Activated CD4-positive, alpha-beta T cell treated with anti-CD3 and anti-CD28 coated beads for 48 hours (primary cell): ENCODE measurements at regions not wholly inside any gene's neighbourhood (a gene's known extent, or its start where the extent isn't known, plus 50 kb on each side); places are given as distances from the start of the nearest gene placed in this dataset.
"Not testable (repeated sequence)": the region's sequence is repeated elsewhere in the genome, so short reads cannot be mapped to it uniquely, and the experiment has no call there.

Experiments used
- DNase-seq: peaks from one replicate; pipeline ENCODE4 v3.0.0-alpha.2; 2020

- no peak for DNase-seq
Observed at GRCh38 chr11:109480251-109480650, 58.3 kb downstream of the C11orf87 start.

GRCh38 chr11:109486129-109486528, 64.1 kb downstream of the C11orf87 start:
- DNase-seq, result no peak

- DNase-seq, result no peak
Observed at GRCh38 chr11:109490953-109491635, 69.1 kb downstream of the C11orf87 start.

- no peak for DNase-seq
Observed at GRCh38 chr11:109506115-109506514, 84.1 kb downstream of the C11orf87 start.

GRCh38 chr11:109507331-109507730, 85.3 kb downstream of the C11orf87 start:
- DNase-seq, result no peak

GRCh38 chr11:109507836-109508561, 86.0 kb downstream of the C11orf87 start:
- no peak for DNase-seq

- DNase-seq, result no peak
Observed at GRCh38 chr11:109508943-109509342, 87.0 kb downstream of the C11orf87 start.

GRCh38 chr11:109510316-109510715, 88.3 kb downstream of the C11orf87 start:
- DNase-seq, result no peak

- DNase-seq, result no peak
Observed at GRCh38 chr11:109511598-109511997, 89.6 kb downstream of the C11orf87 start.

GRCh38 chr11:109512249-109512648, 90.3 kb downstream of the C11orf87 start:
- DNase-seq, result no peak

GRCh38 chr11:109512680-109513079, 90.7 kb downstream of the C11orf87 start:
- DNase-seq, result no peak

- DNase-seq, result no peak
Observed at GRCh38 chr11:109514313-109515018, 92.5 kb downstream of the C11orf87 start.

- no peak for DNase-seq
Observed at GRCh38 chr11:109519253-109519652, 97.3 kb downstream of the C11orf87 start.

- DNase-seq, result no peak
Observed at GRCh38 chr11:109521571-109522086, 99.6 kb downstream of the C11orf87 start.

GRCh38 chr11:109522116-109522755, 100.2 kb downstream of the C11orf87 start:
- no peak for DNase-seq

- not testable (repeated sequence) for DNase-seq
Observed at GRCh38 chr11:109525636-109526035, 103.6 kb downstream of the C11orf87 start.

- no peak for DNase-seq
Observed at GRCh38 chr11:109526061-109526460, 104.1 kb downstream of the C11orf87 start.

GRCh38 chr11:109526931-109527330, 104.9 kb downstream of the C11orf87 start:
- DNase-seq, result no peak

- no peak for DNase-seq
Observed at GRCh38 chr11:109527496-109527895, 105.5 kb downstream of the C11orf87 start.

GRCh38 chr11:109547356-109548027, 125.5 kb downstream of the C11orf87 start:
- no peak for DNase-seq

GRCh38 chr11:109552376-109552775, 130.4 kb downstream of the C11orf87 start:
- no peak for DNase-seq

GRCh38 chr11:109553284-109553683, 131.3 kb downstream of the C11orf87 start:
- DNase-seq, result no peak

- no peak for DNase-seq
Observed at GRCh38 chr11:109554951-109555350, 133.0 kb downstream of the C11orf87 start.
